Trophoblast cell (in vitro differentiated cells and primary cell): ENCODE measurements at regions not wholly inside any gene's neighbourhood (a gene's known extent, or its start where the extent isn't known, plus 50 kb on each side); places are given as distances from the start of the nearest gene placed in this dataset.
"Not testable (repeated sequence)": the region's sequence is repeated elsewhere in the genome, so short reads cannot be mapped to it uniquely, and the experiment has no call there.

ENCODE experiments used
- DNase-seq, 2 donors: peaks; one replicate each; pipeline ENCODE4 v3.0.0-alpha.2; 2016
- H2AFZ ChIP-seq: 2 replicates; pipeline ENCODE4 v1.6.1; 2013; ENCODE audit warnings: low read length, moderate library complexity, mild to moderate bottlenecking; ENCODE audit not compliant: insufficient read depth, poor library complexity
- H2AK5ac ChIP-seq: 2 replicates; pipeline ENCODE4 v1.6.1; 2013; ENCODE audit warnings: mild to moderate bottlenecking, low read length
- H2BK120ac ChIP-seq: 2 replicates; pipeline ENCODE4 v1.6.1; 2013; ENCODE audit warnings: low read length, mild to moderate bottlenecking, moderate library complexity; ENCODE audit not compliant: insufficient read depth, poor library complexity
- H2BK12ac ChIP-seq: 2 replicates; pipeline ENCODE4 v1.6.1; 2013; ENCODE audit warnings: mild to moderate bottlenecking, low read length, moderate library complexity
- H2BK5ac ChIP-seq: 2 replicates; pipeline ENCODE4 v1.6.1; 2013; ENCODE audit warnings: low read length, low read depth, moderate library complexity, mild to moderate bottlenecking; ENCODE audit not compliant: poor library complexity
- H3K14ac ChIP-seq: 2 replicates; pipeline ENCODE4 v1.6.1; 2013; ENCODE audit warnings: mild to moderate bottlenecking, low read length
- H3K18ac ChIP-seq: 2 replicates; pipeline ENCODE4 v1.6.1; 2013; ENCODE audit warnings: mild to moderate bottlenecking, low read length
- H3K23ac ChIP-seq: 2 replicates; pipeline ENCODE4 v1.6.1; 2013; ENCODE audit warnings: low read length
- H3K27ac ChIP-seq: 2 replicates; pipeline ENCODE4 v1.5.1; 2013; ENCODE audit warnings: low read depth, mild to moderate bottlenecking, inconsistent platforms, low read length, moderate library complexity
- H3K27me3 ChIP-seq: 2 replicates; pipeline ENCODE4 v1.6.1; 2013; ENCODE audit warnings: inconsistent platforms, mild to moderate bottlenecking, low read length, moderate library complexity; ENCODE audit not compliant: insufficient read depth
- H3K36me3 ChIP-seq, 2 experiments: 1 replicate in 1 of 2; 2 replicates in 1 of 2; pipeline ENCODE4 v1.6.1; 2013; ENCODE audit warnings: low read length in 2 of 2, mild to moderate bottlenecking in 2 of 2, moderate library complexity in 1 of 2; ENCODE audit not compliant: insufficient read depth in 2 of 2, control insufficient read depth in 1 of 2
- H3K4ac ChIP-seq: 2 replicates; pipeline ENCODE4 v1.6.1; 2013; ENCODE audit warnings: low read depth, mild to moderate bottlenecking, low read length, moderate library complexity
- H3K4me1 ChIP-seq, 2 experiments: 1 replicate in 1 of 2; 2 replicates in 1 of 2; pipeline ENCODE4 v1.6.1; 2013; ENCODE audit warnings: low read length in 2 of 2, mild to moderate bottlenecking in 2 of 2, moderate library complexity in 1 of 2; ENCODE audit not compliant: insufficient read depth in 2 of 2, control insufficient read depth in 1 of 2
- H3K4me2 ChIP-seq: 2 replicates; pipeline ENCODE4 v1.6.1; 2013; ENCODE audit warnings: inconsistent platforms, mild to moderate bottlenecking, low read length, moderate library complexity
- H3K4me3 ChIP-seq: 2 replicates; pipeline ENCODE4 v1.5.1; 2013; ENCODE audit warnings: mild to moderate bottlenecking, low read depth, low read length, inconsistent platforms
- H3K79me1 ChIP-seq: one replicate; pipeline ENCODE4 v1.6.1; 2013; ENCODE audit warnings: low read length
- H3K79me2 ChIP-seq: 2 replicates; pipeline ENCODE4 v1.6.1; 2013; ENCODE audit warnings: low read length, mild to moderate bottlenecking; ENCODE audit not compliant: control insufficient read depth, insufficient read depth, poor library complexity
- H3K9ac ChIP-seq: 2 replicates; pipeline ENCODE4 v1.6.1; 2013; ENCODE audit warnings: mild to moderate bottlenecking, low read length
- H3K9me3 ChIP-seq: 2 replicates; pipeline ENCODE4 v1.6.1; 2013; ENCODE audit warnings: low read depth, mild to moderate bottlenecking, control low read depth, inconsistent platforms, low read length; ENCODE audit not compliant: insufficient read depth
- H4K12ac ChIP-seq: 2 replicates; pipeline ENCODE4 v1.6.1; 2013; ENCODE audit warnings: low read depth, mild to moderate bottlenecking, low read length, moderate library complexity
- H4K8ac ChIP-seq: 2 replicates; pipeline ENCODE4 v1.6.1; 2013; ENCODE audit warnings: low read depth, mild to moderate bottlenecking, low read length, moderate library complexity
- H4K91ac ChIP-seq: one replicate; pipeline ENCODE4 v1.6.1; 2013; ENCODE audit warnings: low read depth, mild to moderate bottlenecking, low read length, moderate library complexity
- WGBS: extraction: QIAGEN DNeasy Blood & Tissue Kit; methylation state at CpG from one replicate; pipeline ENCODE4 v1.1.7; 2013; ENCODE audit warnings: missing lambda C conversion rate; ENCODE audit not compliant: insufficient read length, insufficient coverage; ENCODE audit errors: extremely low coverage; 5-methylcytosine and 5-hydroxymethylcytosine counted together

DNA sequence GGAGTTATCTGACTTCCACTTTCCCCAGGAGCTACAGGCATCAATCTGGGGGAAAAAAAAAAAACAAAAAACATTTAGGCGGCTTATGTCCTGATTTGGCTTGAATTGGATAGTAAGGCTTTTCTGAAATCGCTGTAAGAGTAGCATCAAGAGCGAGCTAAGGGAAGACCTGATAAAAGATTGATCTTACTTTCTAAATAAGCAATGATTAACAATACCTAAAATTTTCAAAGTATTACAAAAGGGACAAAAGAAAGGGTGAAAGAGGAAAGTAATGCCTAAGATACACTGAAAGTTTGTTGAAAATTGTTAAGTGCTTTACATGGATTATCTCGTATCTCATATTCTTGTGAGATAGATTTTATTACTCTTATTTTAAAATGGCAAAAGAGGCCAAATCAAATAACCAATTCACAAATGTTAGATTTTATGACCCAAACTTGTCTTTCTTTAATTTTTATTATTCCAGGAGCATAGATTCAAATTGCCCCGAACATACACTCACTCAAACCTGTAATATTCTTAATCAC lies 106.4 kb upstream of the PRSS16 start:
- Histone ChIP-seq H3K4me2 (no peak overlapping the region), H4K8ac (no peak overlapping the region), H3K9ac (no peak overlapping the region), H3K23ac (no peak overlapping the region), H3K18ac (no peak overlapping the region), H2BK120ac (no peak overlapping the region), H4K12ac (no peak overlapping the region), H3K4ac (no peak overlapping the region), H4K91ac (no peak overlapping the region), H3K79me2 (peaks cover 5% of the 10 kb centered on the region), H3K14ac (no peak overlapping the region), H2BK12ac (no peak overlapping the region), H2BK5ac (no peak overlapping the region), H3K9me3 (no peaks in the 10 kb centered on the region), H3K27ac (no peak overlapping the region), H3K79me1 (peaks cover 8% of the 10 kb centered on the region), H3K27me3 (no peaks in the 10 kb centered on the region), H2AFZ (no peak overlapping the region), H2AK5ac (no peak overlapping the region), H3K36me3 (no peaks in the 10 kb centered on the region), H3K4me3 (no peak overlapping the region), H3K4me1 (peaks cover 0 to 2% of the 10 kb centered on the region in 2 experiments)
- WGBS: no CpG with 5 or more reads among the region's 5 CpGs
- DNase-seq: no peak

GRCh38 chr6:27141529-27142015 lies 105.9 kb upstream of the PRSS16 start:
- no peak overlapping the region for H2BK5ac ChIP-seq
- H3K79me1 ChIP-seq: peaks cover 11% of the 10 kb centered on the region
- H3K18ac ChIP-seq: no peak overlapping the region
- H3K27me3 ChIP-seq: no peaks in the 10 kb centered on the region
- H3K14ac ChIP-seq: no peak overlapping the region
- H4K8ac ChIP-seq: no peak overlapping the region
- peaks cover 0 to 2% of the 10 kb centered on the region in 2 experiments for H3K4me1 ChIP-seq
- no CpG with 5 or more reads among the region's 3 CpGs for WGBS
- no peak overlapping the region for H3K9ac ChIP-seq
- no peak overlapping the region for H3K4me3 ChIP-seq
- H3K23ac ChIP-seq: no peak overlapping the region
- no peak overlapping the region for H2AFZ ChIP-seq
- peak in 1 of 2 donors; percentile 17 for DNase-seq
- no peak overlapping the region for H2BK12ac ChIP-seq
- H3K4ac ChIP-seq: no peak overlapping the region
- no peak overlapping the region for H4K12ac ChIP-seq
- no peak overlapping the region for H3K27ac ChIP-seq
- no peak overlapping the region for H3K4me2 ChIP-seq
- no peak overlapping the region for H2AK5ac ChIP-seq
- H3K79me2 ChIP-seq: peaks cover 5% of the 10 kb centered on the region
- no peaks in the 10 kb centered on the region for H3K36me3 ChIP-seq
- H4K91ac ChIP-seq: no peak overlapping the region
- no peaks in the 10 kb centered on the region for H3K9me3 ChIP-seq
- H2BK120ac ChIP-seq: no peak overlapping the region

DNA sequence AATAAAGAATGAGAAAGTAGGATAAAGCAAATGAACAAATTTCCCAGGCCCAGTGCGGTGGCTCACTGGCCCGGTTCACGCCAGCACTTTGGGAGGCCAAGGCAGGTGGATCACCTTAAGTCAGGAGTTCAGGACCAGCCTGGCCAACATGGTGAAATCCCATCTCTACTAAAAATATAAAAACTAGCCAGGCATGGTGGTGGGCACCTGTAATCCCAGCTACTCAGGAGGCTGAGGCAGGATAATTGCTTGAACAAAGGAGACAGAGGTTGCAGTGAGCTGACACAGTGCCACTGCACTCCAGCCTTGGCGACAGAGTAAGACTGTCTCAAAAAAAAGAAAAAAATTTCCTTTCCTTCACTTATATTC lies 104.5 kb upstream of the PRSS16 start:
- H3K4ac ChIP-seq, H2BK120ac ChIP-seq, H3K9ac ChIP-seq, H4K8ac ChIP-seq, H3K4me3 ChIP-seq, H3K4me1 ChIP-seq, H3K27me3 ChIP-seq, H4K12ac ChIP-seq, H4K91ac ChIP-seq, H2BK12ac ChIP-seq, H2BK5ac ChIP-seq, H2AK5ac ChIP-seq, H3K18ac ChIP-seq, H3K79me2 ChIP-seq, H3K4me2 ChIP-seq, H3K36me3 ChIP-seq, H3K27ac ChIP-seq, H3K9me3 ChIP-seq, DNase-seq, H2AFZ ChIP-seq, H3K23ac ChIP-seq, H3K14ac ChIP-seq: not testable (repeated sequence)
- WGBS: no CpG with 5 or more reads among the region's 4 CpGs
- H3K79me1 ChIP-seq: peaks cover 16% of the 10 kb centered on the region

DNA sequence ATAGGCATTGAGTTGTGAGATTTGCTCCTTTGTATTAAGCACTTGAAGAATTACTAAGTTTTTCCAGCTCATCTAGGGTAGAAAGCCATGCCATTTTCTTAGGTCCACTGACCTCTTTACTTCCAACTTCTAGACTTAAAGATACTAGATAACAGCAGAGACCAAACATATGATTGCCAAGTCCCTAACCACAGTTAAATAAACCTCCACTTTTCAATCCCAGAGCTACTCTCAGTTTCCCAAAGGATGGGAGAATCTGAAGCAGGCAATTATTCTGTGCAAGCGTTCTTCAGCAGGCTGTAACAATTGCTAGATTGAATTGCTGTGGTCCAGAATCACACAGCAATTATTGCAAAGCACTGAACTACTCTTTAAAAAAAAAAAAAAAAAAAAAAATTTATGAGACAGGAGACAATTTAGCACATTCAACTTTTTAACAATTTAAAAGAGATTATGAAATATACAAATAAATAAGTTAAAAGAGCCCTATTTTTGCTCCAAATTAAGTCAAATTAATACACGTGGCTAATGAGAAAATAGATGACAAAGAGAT lies 104.0 kb upstream of the PRSS16 start:
- Histone ChIP-seq H2AFZ (no peak overlapping the region), H3K14ac (no peak overlapping the region), H3K79me2 (peaks cover 9% of the 10 kb centered on the region), H2BK12ac (no peak overlapping the region), H3K18ac (no peak overlapping the region), H3K4me1 (peaks cover 0 to 2% of the 10 kb centered on the region in 2 experiments), H4K91ac (no peak overlapping the region), H3K27me3 (no peaks in the 10 kb centered on the region), H2AK5ac (no peak overlapping the region), H3K4me2 (no peak overlapping the region), H2BK5ac (no peak overlapping the region), H4K12ac (no peak overlapping the region), H2BK120ac (no peak overlapping the region), H3K79me1 (peaks cover 16% of the 10 kb centered on the region), H3K4me3 (no peak overlapping the region), H3K9ac (no peak overlapping the region), H3K23ac (no peak overlapping the region), H3K4ac (no peak overlapping the region), H4K8ac (no peak overlapping the region), H3K36me3 (no peaks in the 10 kb centered on the region), H3K9me3 (no peaks in the 10 kb centered on the region), H3K27ac (no peak overlapping the region)
- DNase-seq: no peak
- no CpG with 5 or more reads among the region's 2 CpGs for WGBS
